ENCODE measurements at regions not wholly inside any gene's neighbourhood (a gene's known extent, or its start where the extent isn't known, plus 50 kb on each side); places are given as distances from the start of the nearest gene placed in this dataset.

GRCh38 chr19:30856786-30857185, 484.6 kb downstream of the ZNF536 start:
- Histone ChIP-seq H3K9me3 (no peaks in the 10 kb centered on the region; the same call in 2 of the 3 replicates), H3K4me2 (no peak overlapping the region), H3K27ac (no peak overlapping the region), H3K4me3 (no peak overlapping the region), H3K4me1 (no peaks in the 10 kb centered on the region)
- ChIA-PET CTCF (no interaction called here), POLR2A (no interaction called here)
- no peak for TF ChIP-seq SMC3 (IDR thresholded peaks at IDR 0.05)
- no peak for TF ChIP-seq HOXB5 (CRISPR knock-in tag; IDR thresholded peaks at IDR 0.05)
- no peak for TF ChIP-seq PHF8 (IDR thresholded peaks at IDR 0.05; ENCODE audit: borderline replicate concordance, low read depth)
- TF ChIP-seq RARB (CRISPR knock-in tag; IDR thresholded peaks at IDR 0.05) = no peak
- no peak for TF ChIP-seq KDM5A (IDR thresholded peaks at IDR 0.05)
- no peak for TF ChIP-seq GATA3 (IDR thresholded peaks at IDR 0.05; ENCODE audit: borderline replicate concordance)
- TF ChIP-seq NR3C1 (IDR thresholded peaks at IDR 0.05) = no peak
- no peak for ATAC-seq
- FAIRE-seq = no peak
- 0% methylated on average over 3 of the region's 3 CpGs for whole genome bisulfite sequencing (ENCODE audit: missing lambda C conversion rate)
- no peak for DNase-seq (ENCODE audit: low read depth in 1 of 2, low spot score in 1 of 2)

GRCh38 chr19:30856376-30856775, 484.2 kb downstream of the ZNF536 start:
- Histone ChIP-seq H3K4me2 (no peak overlapping the region), H3K4me1 (no peaks in the 10 kb centered on the region), H3K9me3 (no peaks in the 10 kb centered on the region; the same call in 2 of the 3 replicates), H3K4me3 (no peak overlapping the region), H3K27ac (no peak overlapping the region)
- CTCF ChIA-PET = no interaction called here
- FAIRE-seq (no peak), ATAC-seq (no peak), DNase-seq (ENCODE audit: low read depth in 1 of 2, low spot score in 1 of 2) (no peak)
- POLR2A ChIA-PET = no interaction called here
- TF ChIP-seq ELK1 (IDR thresholded peaks at IDR 0.05; ENCODE audit: low read depth, low read length) = no peak
- WGBS (ENCODE audit: missing lambda C conversion rate) = 4% methylated on average over 3 of the region's 3 CpGs

- FAIRE-seq = no peak
- 5% methylated on average over 6 of the region's 6 CpGs for WGBS (ENCODE audit: missing lambda C conversion rate)
- CTCF ChIA-PET = no interaction called here
These were observed 483.3 kb downstream of the ZNF536 start for GRCh38 chr19:30855442-30855841.

More at GRCh38 chr19:30855442-30855841, 483.3 kb downstream of the ZNF536 start:
- Histone ChIP-seq H3K4me2 (no peak overlapping the region), H3K27ac (no peak overlapping the region), H3K4me1 (no peaks in the 10 kb centered on the region), H3K9me3 (no peaks in the 10 kb centered on the region; the same call in 2 of the 3 replicates), H3K4me3 (no peak overlapping the region)
- no peak for DNase-seq (ENCODE audit: low read depth in 1 of 2, low spot score in 1 of 2)
- TF ChIP-seq ZC3H11A (IDR thresholded peaks at IDR 0.05) (no peak), HDAC2 (IDR thresholded peaks at IDR 0.05) (no peak), ELK1 (IDR thresholded peaks at IDR 0.05; ENCODE audit: low read depth, low read length) (no peak), E2F6 (IDR thresholded peaks at IDR 0.05; ENCODE audit: borderline replicate concordance, low read depth) (no peak), TFCP2L1 (CRISPR knock-in tag; IDR thresholded peaks at IDR 0.05) (no peak), BHLHE40 (IDR thresholded peaks at IDR 0.05; ENCODE audit: low read depth, low read length) (no peak), CTCF (IDR thresholded peaks at IDR 0.05) (no peak), MYC (IDR thresholded peaks at IDR 0.05; ENCODE audit: borderline replicate concordance, low read length) (no peak), TP53 (CRISPR knock-in tag; IDR thresholded peaks at IDR 0.05) (no peak), FOXS1 (CRISPR knock-in tag; IDR thresholded peaks at IDR 0.05) (no peak), ATOH8 (CRISPR knock-in tag; IDR thresholded peaks at IDR 0.05; ENCODE audit: low read depth) (no peak), PHF8 (IDR thresholded peaks at IDR 0.05; ENCODE audit: borderline replicate concordance, low read depth) (no peak)
- POLR2A ChIA-PET = no interaction called here
- ATAC-seq = no peak
